ENCODE measurements at regions not wholly inside any gene's neighbourhood (a gene's known extent, or its start where the extent isn't known, plus 50 kb on each side); places are given as distances from the start of the nearest gene placed in this dataset.

DNA sequence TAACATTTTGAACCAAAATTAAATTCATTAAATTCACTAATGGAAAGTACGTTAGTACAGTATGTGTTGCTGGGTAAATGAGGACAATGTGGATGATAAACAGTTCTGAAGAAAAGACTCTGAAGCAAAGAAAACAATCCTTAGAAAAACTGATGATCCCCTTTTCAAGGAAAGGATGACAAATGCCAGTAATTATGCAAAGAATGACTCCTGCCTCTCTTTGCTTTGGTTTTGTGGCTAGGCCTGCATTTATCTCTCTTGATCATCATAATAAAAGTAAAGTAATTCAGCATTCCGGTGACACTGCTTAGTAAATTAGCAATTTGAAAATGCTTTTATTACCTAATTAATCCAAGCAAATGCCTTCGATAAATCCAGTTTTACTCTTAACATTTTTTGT, 652.2 kb upstream of the DIPK2B start:
- no peak for DNase-seq

DNA sequence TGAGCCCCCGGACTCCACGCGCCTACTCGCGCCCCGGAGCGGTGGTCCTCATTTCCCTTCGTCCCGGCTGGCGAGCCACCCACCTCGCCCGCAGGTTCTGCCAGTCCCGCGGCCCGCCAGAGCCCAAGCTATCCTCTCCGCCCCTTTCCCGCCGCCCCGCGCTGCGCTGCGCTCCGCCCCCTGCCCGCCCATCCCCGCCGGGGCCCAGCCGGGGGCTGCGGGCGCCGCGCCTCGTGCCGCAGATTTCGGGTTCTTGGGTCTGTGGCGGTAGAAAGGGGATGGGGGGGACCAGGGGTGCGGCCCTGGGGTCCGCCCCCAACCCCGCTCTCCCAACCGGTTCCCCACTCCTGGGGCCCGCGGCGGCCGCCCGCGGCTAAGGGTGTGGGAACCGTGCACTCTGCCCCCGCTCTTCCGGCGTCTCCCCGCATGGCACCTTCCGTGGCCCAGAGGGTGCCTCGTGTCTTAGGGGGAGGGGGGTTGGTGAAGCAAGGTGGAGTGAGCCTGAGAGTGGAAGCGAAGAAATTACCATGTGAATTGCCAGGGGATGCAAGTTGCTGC, 650.8 kb upstream of the DIPK2B start:
- DNase-seq = peak; percentile 80

DNA sequence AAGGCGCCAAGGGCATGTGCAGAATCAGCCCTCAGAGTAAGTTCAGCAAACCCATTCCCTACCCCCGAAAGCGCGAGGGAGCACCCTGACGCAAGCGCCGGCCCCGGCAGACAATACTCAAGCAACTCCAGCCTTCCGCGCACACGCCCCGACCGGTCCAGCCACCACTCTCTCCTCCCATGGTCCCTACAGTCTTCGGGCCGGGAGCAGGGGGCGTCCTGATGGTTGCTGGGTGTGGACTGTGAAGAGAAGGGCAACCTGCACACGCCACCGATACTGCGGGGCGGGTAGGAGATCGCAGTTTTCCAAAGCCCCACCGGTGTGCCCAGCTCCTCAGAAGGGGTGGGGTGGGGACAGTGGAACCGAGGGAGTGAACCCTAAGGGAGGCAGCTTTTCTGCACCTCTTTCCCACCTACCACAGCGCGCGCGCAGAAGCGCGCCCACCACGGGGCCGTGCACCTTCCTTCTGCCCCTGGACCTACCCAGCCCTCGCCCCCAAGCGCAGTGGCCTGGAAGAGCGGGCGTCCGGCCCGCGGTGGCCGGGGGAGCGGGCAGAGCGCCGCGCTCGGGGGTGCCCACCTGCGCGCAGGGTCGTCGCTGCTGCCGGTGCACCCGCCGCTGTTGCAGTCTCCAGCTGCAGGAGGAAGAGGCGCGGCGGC, 650.2 kb upstream of the DIPK2B start:
- peak; percentile 72 for DNase-seq

DNA sequence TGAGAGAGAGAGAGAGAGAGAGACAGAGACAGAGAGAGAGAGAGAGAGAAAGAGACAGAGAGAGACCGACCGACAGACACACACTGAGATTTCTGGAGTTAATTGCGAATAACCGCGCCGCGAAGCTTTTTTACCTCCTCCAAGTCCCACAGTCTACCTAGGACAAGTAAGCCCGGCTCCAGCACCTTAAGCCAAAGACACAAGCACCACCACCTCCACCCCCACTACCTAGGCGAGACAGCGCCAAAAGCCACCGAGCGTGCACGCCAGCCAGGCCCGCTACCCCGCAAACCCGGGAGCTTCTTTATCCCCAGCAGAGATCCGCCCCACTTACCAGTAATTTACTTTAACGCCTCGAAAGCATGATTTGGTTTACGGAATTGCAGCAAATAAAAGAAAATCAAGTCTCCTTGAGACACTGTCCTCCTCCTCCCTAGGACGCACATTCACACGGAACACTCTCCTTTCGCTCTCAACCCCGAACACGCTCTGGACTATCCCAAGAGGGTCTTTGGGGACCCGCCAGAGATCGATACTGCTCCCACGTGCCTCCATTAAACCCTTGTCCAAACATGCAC, 649.6 kb upstream of the DIPK2B start:
- DNase-seq = peak; percentile 70

DNA sequence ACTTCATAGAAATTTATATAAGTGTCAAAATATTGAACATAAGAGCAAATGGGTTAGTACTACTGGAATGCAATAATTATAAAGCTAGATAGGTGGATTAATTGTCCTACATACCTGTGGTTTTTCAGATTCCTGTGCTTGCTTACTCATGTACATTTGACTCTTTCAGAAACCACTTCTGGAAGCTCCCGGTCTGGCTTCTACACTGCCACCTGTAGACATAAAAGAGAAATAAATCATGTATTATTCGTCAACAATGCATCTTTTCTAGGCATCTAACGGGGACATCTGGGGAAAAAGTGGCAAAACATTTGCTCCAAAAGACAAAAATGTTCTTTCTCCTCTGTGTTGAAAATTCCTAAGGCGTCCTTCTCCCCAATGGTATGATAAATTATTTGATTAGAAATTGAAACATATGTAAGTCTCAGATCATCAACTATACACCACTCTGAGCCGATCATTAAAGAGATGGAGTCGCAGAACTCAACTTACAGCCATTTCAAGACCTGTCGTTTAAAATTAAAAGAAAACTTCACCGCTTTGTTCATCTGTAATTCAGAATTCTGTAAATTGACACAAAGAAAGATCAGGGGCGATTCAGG, 648.7 kb upstream of the DIPK2B start:
- DNase-seq = no peak

DNA sequence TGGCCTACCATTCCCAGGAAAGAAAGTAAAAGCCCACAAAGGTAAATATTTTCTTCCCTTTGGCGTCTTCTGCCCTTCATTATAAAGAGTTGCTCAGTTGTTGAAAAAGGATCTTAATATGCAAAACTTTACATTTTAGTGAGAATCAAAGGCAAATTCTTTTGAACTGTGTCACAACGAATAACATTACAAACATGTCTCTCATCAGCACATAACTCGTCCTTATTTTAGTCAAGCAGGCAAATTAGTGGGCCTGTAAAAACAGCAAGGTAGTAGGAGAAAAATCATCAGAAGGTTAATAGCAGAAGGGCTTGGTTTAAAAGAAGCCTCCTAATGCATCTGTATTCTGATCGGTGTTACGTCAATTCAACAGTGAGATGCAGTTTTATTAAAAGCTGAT, 647.3 kb upstream of the DIPK2B start:
- DNase-seq = no peak

DNA sequence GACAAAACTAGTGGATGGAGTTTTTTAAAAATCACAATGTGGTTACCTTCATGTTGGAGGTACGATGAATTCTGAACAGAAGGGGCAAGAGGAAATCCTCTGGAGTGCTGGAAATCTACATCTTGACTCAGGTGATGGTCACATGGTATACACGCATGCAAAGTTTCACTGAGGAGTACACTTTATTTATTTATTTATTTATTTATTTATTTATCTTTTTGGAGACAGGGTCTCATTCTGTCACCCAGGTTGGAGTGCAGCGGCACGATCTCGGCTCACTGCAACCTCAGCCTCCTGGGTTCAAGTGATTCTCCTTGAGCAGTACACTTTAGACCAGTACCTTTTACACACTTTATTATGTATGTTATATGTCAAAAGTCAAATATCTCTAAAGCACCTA, 645.7 kb upstream of the DIPK2B start:
- DNase-seq = no peak

DNA sequence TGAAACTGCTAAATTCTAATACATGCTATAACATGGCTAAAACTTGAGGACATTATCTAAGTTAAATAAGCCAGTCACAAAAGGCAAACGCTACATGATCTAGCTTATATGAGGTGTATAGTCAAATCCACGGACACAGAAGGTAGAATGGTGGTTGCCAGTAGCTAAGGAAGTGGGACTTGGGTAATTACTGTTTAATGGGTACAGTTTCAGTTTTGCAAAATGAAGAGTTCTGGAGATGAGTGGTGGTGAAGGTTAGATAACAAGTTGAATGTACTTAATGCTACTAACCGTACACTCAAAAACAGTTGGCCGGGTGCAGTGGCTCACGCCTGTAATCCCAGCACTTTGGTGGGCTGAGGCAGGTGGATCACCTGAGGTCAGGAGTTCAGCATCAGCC, 644.5 kb upstream of the DIPK2B start:
- no peak for DNase-seq

DNA sequence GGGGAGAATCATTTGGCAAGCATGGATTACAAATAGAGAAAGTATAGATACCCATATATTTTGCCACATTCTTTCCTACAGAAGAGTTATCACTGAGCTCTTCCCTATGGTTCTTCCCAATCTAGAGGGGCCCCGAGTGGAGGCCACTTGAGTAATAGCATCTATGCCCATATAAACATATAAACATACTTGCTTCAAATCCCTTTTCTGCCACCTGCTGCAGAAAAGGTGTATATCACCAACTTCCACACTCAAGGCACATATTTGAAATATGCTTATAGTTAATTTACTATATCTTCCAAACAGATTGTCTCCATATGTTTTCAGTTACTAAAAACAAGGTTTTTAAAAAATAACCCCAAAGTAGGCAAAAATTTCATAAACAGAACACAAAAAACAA, 642.8 kb upstream of the DIPK2B start:
- no peak for DNase-seq

DNA sequence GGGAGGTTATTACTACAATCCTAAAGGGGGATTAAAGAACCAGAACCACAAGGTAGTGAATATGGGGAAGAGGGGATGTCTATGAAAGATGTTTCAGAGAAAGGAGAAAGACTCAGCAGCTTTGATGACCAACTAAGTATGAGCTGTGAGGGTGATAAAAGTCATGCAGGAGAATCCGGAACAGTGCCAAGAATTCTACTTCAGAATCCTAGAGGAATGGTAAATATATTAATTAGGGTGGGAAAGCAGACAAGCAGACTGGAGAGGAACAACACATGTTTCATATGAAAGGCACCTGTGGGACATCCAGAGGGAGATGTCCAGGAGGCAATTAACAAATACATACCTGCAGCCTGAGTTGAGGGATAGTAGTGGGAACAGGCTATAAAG, 642.2 kb upstream of the DIPK2B start:
- no peak for DNase-seq

DNA sequence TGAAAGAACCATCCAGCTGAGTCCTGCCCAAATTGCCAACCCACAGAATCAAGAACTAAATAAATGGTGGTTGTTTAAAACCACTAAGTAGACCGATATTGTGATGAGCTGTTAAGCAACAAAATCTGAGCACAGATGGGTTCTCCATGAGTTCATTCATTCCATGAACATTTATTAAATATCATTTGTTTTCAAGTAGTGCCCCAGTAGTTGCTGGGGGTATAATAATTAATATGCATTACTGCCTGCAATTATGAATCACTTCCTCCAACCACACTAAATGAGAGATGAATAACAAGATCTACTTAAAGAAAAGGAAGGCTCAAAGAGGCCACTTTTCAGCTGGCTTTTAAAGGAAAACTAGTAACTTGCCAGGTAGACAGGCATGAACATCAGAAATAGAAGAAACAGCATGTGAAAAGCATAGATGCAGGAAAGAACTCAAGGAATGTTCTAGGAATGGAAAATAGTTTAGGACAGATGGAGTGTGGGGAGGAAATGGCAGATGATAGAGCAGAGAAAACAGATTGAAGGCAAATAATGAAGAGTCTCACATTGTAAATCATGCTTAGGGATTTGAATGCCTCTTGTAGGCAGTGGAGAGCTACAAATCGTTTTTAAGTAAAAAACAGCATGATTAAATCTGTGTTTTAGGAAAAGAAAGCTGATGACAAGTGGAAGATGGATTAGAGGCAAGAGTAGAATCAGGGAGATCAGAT, 641.7 kb upstream of the DIPK2B start:
- no peak for DNase-seq

DNA sequence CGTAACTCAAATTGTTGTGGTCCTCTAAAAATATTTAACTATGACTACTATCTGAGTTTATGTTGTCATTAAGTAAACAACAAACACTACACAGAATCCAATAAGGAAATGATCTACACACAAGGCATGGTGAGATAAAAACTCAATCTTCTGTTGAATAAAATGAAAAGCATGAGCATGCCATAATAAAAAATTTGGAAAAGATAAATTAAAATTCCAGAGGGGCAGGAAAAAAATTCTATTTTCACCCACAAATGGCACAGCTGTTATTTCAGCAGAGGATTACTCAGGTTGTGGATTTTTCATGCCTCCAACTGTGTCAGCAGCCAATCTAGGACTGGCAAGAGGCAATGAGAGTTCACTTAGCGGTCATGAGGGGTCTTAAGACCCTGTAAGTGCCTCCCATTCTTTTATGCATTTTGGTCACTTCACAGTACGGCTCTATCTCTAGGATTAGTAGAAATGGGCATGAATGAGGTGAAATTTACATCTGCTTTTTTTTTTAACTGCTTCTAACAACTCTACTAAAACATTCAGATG, 639.8 kb upstream of the DIPK2B start:
- DNase-seq = no peak

DNA sequence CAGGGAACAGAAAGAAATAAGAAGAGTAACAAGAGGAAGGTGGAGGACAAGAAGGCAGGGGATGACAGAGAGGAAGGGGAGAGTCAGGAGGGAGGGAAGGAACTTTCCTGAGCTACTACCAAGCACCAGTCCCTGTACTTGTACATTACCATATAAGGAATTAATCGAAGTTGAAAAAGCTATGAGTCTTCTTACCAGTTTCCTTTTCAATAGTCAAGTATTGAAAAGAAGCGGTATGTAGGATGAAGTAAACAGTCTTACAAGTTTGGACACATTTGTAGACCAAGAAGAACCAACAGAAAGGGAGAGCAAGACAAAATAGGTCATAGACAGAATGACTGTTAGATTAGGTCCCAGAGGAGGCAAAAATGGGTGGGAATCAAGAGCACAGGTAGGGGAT, 629.7 kb upstream of the DIPK2B start:
- DNase-seq = no peak

DNA sequence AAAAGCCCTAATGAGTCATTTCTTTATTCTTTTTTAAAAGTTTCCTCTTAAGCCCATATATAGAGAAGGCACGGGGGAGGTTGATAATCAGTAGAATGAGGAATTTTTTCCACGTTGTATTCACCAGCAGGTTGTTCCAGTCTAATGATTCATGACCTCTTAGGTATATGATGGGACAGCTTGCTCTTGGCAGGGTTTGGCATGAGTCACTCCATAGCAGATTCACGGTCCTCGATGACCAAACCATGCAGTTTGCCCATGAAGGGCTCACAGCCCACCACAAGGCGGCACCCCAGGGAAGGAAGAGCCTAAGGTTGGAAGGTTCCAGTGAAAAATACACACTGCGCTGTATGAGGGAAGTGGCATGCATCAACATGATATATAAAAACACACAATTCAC, 623.8 kb upstream of the DIPK2B start:
- peak; percentile 70 for DNase-seq

DNA sequence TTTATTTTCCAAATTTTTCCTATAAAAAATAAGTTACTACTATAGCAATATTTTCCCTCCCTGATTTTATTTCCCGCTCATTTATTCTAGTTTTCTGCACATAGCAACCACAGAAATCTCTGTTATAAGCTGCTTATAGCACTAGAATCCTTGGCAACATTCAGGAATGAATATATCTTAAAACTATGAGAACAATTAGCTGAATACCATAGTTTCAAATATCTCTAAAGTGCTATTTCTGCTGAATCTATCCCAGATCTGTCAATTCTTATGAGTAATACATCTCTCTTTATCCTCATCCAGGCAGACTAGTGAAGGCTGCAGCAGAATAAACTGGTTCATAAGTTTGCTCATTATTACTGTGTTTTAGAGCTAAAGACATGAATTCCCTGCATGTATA, 622.9 kb upstream of the DIPK2B start:
- no peak for DNase-seq

DNA sequence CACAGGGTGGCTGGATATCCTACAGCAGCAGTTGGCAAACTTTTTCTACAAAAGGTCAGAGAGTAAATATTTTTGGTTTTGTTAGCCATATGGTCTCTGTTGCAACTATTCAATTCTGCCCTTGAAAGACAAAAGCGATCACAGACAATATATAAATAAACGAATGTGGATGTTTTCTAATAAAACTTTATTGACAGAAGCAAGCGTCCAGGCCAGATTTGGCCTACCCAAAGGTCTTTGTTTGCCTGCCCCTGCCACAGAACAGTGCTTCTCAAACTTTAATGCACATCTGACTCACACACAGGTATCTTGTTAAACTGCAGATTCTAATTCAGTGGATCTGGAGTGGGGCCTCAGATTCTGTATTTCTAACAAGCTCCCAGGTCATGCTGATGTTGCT, 621.4 kb upstream of the DIPK2B start:
- DNase-seq = no peak

DNA sequence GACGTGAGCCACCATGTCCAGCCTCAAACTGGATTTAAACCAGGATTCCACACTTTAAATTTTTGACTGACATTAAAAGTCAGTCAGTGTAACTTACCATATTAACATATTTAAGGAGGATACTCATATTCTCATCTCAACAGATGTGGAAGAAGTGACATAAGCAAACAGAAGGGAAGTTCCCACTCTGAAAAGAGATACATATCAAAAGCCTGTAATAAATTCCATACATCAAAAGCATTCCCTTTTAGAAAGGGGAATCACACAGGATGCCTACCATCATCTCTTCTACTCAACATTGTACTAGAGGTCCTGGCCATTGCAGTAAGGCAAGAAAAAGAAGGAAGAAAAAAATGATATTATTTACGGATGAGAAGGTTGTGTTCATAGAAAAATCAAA, 618.2 kb upstream of the DIPK2B start:
- no peak for DNase-seq

DNA sequence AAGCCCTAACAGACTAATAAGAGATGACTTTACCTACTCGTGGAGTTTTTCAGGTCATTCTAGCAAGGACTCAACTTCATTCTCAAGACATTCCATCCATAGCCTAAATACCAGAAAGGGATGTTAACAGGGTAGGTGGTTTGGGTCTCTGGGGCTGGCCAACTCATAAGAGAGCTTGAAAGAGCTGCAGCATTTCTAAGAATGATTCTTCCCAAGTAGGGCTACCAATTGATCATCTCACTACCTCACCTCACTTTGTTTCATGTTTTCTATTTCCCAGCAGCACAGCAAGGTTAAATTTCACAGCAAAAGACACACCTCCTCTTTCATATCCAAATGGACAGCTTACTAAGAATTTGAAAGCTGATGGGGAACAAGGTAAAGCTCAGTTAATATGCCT, 614.8 kb upstream of the DIPK2B start:
- DNase-seq = no peak

DNA sequence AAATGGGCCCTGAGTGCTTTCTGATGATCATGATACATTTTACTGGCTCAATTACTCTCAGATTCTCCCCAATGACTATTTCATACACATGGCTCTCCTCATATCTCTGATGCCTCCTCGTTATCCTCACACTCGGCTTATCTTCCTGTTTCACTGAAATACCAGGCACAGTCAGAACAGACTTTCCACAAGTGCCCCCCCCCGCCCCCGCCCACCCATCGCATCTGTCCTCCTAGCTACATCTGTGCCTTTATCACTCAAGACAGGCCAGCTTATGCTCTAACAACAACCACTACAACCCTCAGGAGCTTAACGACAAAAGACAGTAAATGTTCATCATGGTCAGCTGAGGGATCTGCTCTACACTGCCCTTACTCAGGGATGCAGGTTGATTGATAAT, 610.6 kb upstream of the DIPK2B start:
- no peak for DNase-seq

DNA sequence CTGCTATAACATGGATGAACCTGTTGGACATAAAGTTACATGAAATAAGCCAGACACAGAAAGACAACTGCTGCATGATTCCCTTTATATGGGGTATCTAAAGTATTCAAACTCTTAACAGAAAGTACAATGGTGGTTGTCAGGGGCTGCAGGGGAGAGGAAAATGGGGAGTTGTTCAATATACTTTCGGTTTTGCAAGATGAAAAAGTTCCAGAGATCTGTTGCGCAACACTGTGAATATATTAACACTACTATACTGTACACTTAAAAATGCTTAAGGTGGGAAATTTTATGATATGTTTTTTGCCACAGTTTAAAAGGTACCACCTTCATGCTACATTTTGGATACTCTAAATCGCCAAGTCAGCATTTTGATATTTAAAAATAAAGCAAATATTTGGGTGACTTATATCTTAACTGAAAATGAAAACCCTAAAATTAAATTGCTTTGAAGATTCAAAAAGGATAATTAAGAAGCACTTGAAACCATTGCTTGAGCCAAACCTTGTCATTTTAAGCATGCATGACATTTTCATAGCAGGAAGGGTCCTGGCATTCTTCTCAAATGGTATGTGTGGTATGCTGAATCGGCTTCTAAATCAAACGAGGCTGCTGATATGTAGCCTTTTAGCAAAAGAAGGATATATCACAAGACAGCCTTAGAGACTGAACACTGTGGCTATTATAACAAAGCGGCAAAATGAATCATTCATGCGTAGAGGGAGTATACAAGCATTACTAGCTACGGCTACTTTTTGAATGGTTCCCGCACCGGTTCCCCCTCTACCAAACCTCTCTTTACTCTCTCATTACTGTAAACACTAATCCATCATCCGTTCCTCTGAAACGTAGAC, 607.1 kb upstream of the DIPK2B start:
- no peak for DNase-seq

DNA sequence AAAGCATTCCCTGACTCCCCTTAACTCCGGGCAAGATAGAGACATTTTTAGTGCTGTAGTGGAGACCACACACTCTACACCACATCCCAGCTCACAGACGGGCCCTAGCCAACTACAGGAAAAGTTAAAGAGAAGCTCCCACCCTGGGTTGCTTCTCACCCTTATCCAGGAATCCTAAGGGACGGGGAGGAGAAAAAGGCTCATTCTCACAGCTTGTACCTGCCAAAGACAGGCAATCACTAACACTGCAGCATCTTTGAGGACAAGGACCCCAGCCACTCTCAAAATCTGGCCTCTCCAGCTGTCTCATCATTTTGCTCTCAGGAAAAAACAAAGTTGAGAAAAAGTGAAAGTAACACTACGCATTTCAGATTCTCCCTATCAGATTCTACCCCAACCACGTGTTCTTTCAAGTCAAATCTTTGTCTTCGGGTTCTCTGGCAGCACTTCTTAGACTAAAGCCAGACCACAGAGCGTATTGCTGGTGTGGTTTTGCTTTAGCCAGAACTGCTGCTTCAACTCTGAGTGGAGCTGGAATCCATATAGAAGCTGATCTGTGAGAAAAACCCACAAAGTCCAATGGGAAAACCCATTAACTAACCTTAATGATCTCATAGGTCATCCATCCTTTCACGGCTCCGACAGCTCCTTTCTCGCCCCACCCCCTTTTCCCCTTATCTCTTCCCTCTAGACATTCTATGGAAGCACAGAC, 605.9 kb upstream of the DIPK2B start:
- peak; percentile 63 for DNase-seq

DNA sequence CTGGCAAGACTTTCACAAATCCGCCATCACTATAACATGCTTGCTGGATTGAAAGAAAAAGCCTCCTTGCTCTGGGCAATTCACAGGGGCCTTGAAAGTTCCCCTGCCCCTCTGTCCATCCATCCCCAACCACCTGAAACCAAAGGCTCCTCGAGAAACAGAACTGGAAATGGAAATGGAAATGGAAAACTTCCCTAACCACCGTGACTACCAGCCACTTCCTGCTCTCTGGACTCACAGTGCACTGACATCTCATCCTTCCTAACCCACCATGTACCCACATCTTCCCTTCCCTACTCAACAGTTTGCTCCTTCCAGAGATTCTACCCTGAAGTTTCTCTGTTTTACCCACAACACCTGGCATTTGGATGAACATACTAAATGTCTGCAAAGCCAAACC, 603.6 kb upstream of the DIPK2B start:
- DNase-seq = no peak

Measured in activated CD8-positive, alpha-beta memory T cell treated with anti-CD3 and anti-CD28 coated beads for 24 hours (primary cell).